K562 (cell line): ENCODE measurements at regions not wholly inside any gene's neighbourhood (a gene's known extent, or its start where the extent isn't known, plus 50 kb on each side); places are given as distances from the start of the nearest gene placed in this dataset.

Source experiments
- GATAD2B ChIP-seq: fragments of 450-650 bp; IDR thresholded peaks from 2 replicates; pipeline ENCODE4 v1.6.1; 2017; ENCODE audit warnings: mild to moderate bottlenecking, borderline replicate concordance
- NRF1 ChIP-seq, 2 experiments: fragments of 450-650 bp; IDR thresholded peaks in 1 of 2; conservative IDR thresholded peaks in 1 of 2; 2 replicates each; pipeline ENCODE4 v1.6.1; 2014; ENCODE audit warnings: mild to moderate bottlenecking in 2 of 2
- PHF8 ChIP-seq: fragments of 200-600 bp; sonication (generic); IDR thresholded peaks from 2 replicates; pipeline ENCODE4 v1.6.1; 2012; ENCODE audit warnings: mixed run types, mild to moderate bottlenecking, inconsistent platforms, low read length, moderate library complexity, borderline replicate concordance
- POLR2AphosphoS5 ChIP-seq: IDR thresholded peaks from 2 replicates; pipeline ENCODE4 v1.6.1; 2011; ENCODE audit warnings: mild to moderate bottlenecking, low read depth, low read length, moderate library complexity; ENCODE audit not compliant: control insufficient read depth, insufficient read depth
- SP1 ChIP-seq: sonication (generic); formaldehyde crosslinking; IDR thresholded peaks from 2 replicates; pipeline ENCODE4 v1.8.1; 2022; ENCODE audit warnings: mild to moderate bottlenecking, missing genetic modification reagents
- ZZZ3 ChIP-seq: fragments of 450-650 bp; IDR thresholded peaks from 2 replicates; pipeline ENCODE4 v1.6.1; 2016; ENCODE audit warnings: antibody characterized with exemption, mild to moderate bottlenecking, moderate library complexity
- TF ChIP-seq, protein P1 (sequence below): sonication (generic); formaldehyde crosslinking; IDR thresholded peaks from 2 replicates; pipeline ENCODE4 v1.5.0; 2020; ENCODE audit warnings: missing genetic modification reagents

DNA sequence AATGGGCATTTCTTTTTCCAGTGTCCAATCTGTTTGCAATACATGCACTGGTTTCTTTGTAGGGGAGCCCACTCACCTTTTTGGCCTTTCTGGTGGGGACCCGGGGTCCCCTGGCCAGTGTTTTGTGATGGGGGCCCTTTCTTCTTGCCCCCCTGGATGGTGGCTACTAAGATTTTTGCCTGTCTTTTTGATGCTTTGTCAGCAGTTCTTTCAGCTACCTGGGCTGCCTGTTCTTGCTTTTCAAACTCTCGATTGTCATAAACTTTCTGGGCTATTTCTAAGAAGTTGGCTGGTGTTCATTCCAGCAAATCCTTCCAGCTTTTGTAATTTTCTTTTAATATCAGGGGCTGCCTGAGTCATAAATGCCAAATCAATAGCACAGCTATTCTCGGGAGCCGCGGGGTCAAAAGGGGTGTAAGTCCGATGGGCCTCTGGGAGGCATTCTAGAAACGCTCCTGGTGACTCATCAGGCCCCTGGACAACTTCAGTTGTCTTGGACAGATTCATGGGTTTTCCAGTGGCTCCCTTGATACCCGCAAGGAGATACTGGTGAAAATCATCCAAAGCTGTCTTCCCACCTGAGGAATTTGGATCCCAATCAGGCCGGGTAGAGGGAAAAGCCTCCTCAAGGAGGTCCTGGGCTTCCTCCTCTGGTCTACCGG lies 79.0 kb downstream of the PRR15 start:
- TF ChIP-seq ZZZ3 (no peak), NRF1 (conservative IDR thresholded peaks at IDR 0.05 in 1 of 2, IDR thresholded peaks at IDR 0.05 in 1 of 2) (no peak), PHF8 (no peak), SP1 (CRISPR knock-in tag) (no peak), GATAD2B (no peak), POLR2AphosphoS5 (no peak)
- TF ChIP-seq, protein P1, sequence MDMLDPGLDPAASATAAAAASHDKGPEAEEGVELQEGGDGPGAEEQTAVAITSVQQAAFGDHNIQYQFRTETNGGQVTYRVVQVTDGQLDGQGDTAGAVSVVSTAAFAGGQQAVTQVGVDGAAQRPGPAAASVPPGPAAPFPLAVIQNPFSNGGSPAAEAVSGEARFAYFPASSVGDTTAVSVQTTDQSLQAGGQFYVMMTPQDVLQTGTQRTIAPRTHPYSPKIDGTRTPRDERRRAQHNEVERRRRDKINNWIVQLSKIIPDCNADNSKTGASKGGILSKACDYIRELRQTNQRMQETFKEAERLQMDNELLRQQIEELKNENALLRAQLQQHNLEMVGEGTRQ, result no peak
